ENCODE measurements at regions not wholly inside any gene's neighbourhood (a gene's known extent, or its start where the extent isn't known, plus 50 kb on each side); places are given as distances from the start of the nearest gene placed in this dataset.

DNA sequence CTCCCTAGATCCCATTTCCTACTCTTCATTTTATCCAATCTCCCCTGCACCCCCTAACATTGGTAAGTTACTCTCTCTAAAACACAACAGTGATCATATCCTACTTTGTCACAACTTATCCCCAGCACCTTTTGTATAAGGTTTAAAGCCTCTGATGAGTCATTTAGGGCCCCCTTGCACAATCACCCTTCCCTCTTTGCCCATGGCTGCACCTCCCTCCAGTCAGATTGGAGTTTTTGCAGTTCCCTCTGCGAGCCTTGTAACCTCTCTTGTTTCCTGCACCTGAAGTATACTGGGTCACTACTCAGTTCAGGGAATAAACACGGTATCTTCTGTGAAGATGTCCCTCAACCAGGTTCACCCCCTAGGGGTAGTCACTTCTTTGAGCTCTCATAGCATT lies 55.9 kb upstream of the ADRB1 start:
- Histone ChIP-seq H3K4me3 (no peak overlapping the region), H3K4me1 (replicated peaks in 1 of 2) (no peaks in the 10 kb centered on the region), H3K27ac (no peak overlapping the region)
- in situ Hi-C loops (cut with MboI; ENCODE audit: low pct_unique_long_range_greater_than_20kb in 2 of 9, low sequenced_read_pairs in 9 of 9, unreplicated experiment in 9 of 9), result no loop called here
- 14 to 100% (median 46%) methylated on average over 1 to 2 of the region's 2 CpGs; no CpG with 5 or more reads in 3 of the 10 experiments for WGBS, 10 experiments
- ATAC-seq (replicated peaks in 6 of 8), result no peak

DNA sequence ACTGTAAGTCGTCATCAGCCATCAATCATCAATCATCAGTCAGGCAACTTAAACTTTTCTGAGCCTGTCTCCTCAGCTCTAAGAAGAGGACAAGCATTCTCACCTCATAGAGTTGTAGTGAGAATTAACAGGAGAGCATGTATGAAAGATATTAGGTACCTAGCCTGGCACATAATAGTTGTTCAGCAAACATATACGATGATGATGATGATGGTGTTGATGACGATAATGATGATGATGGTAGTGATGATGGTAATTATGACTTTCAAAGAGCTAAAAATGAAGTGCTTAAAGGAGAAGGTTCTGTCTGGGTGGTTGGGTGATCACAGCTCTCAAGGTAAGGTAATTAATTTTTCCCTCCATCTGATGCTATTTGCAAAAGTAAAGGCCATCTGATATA lies 55.1 kb upstream of the ADRB1 start:
- H3K27ac ChIP-seq, result no peak overlapping the region
- H3K4me3 ChIP-seq, result no peak overlapping the region
- no peak for ATAC-seq (replicated peaks in 6 of 8)
- H3K4me1 ChIP-seq (replicated peaks in 1 of 2), result no peaks in the 10 kb centered on the region
- in situ Hi-C loops (cut with MboI; ENCODE audit: low pct_unique_long_range_greater_than_20kb in 2 of 9, low sequenced_read_pairs in 9 of 9, unreplicated experiment in 9 of 9), result no loop called here
- WGBS, 10 experiments, result 13 to 100% (median 83%) methylated on average over 1 to 3 of the region's 3 CpGs; no CpG with 5 or more reads in 2 of the 10 experiments

DNA sequence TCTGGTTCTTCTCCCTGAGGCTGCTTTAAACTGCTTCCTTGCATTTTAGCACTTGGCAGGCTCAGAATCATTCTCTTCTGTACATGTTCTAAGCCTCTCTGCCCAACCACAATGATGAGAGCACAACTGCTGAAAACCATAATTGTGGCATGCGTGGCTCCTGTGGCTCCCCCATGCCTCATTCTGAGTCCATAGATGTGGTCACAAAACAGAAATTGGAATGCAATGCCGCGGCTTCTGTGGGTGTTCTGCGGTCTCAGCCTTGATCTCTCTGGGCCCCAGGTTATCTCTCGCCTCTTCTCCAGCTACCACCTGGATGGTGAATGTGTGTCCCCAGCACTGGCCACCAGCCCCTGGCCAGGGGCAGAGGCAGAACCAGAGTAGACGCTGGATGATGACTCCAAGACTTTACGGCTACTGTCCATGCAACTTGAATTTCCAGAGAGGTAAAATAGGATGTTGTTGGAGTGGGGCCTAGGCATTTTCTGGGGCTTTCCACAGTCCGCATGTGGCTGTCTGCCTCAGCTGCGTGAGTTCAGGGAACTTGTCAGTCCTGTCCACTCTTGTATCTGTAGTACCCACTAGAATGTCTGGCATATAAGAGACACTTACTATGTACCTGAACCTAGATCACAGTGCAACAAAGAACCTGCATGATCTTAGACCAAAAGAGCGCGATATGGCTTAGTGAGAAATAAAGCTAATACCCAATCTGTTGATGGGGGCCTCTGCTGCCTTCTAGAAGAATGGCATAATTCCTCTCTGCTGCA lies 52.4 kb upstream of the ADRB1 start:
- no peak for ATAC-seq (replicated peaks in 6 of 8)
- in situ Hi-C loops (cut with MboI; ENCODE audit: low pct_unique_long_range_greater_than_20kb in 2 of 9, low sequenced_read_pairs in 9 of 9, unreplicated experiment in 9 of 9), result no loop called here
- 60 to 100% (median 91%) methylated on average over 1 to 7 of the region's 11 CpGs; no CpG with 5 or more reads in 2 of the 10 experiments for WGBS, 10 experiments
- Histone ChIP-seq H3K4me1 (replicated peaks in 1 of 2) (no peaks in the 10 kb centered on the region), H3K27ac (no peak overlapping the region), H3K4me3 (no peak overlapping the region)

DNA sequence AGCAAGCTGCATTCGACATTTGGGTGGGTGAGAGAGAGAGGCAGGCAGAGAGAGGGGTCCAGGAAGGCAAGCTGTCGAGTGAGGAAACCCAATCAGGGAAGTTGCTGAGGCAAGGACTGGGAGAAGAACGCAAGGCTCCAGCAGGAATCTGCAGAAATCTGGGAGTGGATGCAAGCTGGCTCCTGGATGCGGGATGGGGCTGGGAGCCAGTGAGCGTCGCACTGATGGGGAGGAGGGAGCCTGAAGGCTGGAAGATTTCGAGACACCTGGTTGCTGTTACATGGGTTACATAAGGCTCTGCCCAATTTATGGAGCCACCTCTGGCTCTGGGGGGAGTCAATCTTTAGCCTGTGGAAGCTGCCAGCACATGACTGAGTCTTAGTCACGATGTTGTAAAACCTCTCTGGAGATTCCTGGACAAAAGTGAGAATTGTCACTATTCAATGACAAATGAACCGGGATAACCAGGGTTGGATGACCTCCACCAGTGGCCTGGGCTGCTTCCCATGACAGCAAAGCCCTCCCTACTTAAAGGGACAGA lies 51.1 kb upstream of the ADRB1 start:
- Histone ChIP-seq H3K4me1 (replicated peaks in 1 of 2) (no peaks in the 10 kb centered on the region), H3K4me3 (no peak overlapping the region), H3K27ac (no peak overlapping the region)
- in situ Hi-C loops (cut with MboI; ENCODE audit: low pct_unique_long_range_greater_than_20kb in 2 of 9, low sequenced_read_pairs in 9 of 9, unreplicated experiment in 9 of 9), result no loop called here
- ATAC-seq (replicated peaks in 6 of 8), result no peak
- WGBS, 10 experiments, result 7 to 87% (median 60%) methylated on average over 1 to 7 of the region's 9 CpGs; no CpG with 5 or more reads in 3 of the 10 experiments

DNA sequence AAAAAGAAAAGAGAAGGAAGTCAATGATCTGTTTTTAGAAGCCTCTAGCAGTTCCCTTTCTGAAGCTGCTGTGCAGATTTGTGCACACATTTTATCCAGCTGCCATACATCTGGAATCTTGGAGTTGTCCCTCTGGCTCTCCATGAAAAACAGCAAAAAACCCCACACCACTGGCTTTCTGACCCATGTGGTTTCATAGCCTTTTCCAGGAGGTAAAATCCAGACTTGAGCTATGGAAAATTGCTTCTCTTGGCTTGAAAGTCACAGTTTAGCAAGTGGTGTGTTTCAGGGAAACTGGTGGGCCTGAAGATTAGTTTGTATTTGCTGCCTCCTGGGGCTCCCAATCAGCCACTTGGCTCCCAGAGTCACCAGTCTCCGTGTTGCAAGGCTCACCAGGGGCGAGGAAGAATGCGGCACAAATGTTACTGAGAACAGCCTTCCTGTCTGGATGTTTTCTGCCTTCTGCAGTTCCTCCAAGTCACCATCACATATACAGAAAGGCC lies 50.1 kb upstream of the ADRB1 start:
- H3K4me1 ChIP-seq (replicated peaks in 1 of 2), result no peaks in the 10 kb centered on the region
- WGBS, 10 experiments, result 79 to 83% (median 80%) methylated on average over 2 to 3 of the region's 3 CpGs; no CpG with 5 or more reads in 6 of the 10 experiments
- H3K4me3 ChIP-seq, result no peak overlapping the region
- no peak for ATAC-seq (replicated peaks in 6 of 8)
- H3K27ac ChIP-seq, result no peak overlapping the region
- in situ Hi-C loops (cut with MboI; ENCODE audit: low pct_unique_long_range_greater_than_20kb in 2 of 9, low sequenced_read_pairs in 9 of 9, unreplicated experiment in 9 of 9), result no loop called here
